IMR-90 (cell line): ENCODE measurements at regions not wholly inside any gene's neighbourhood (a gene's known extent, or its start where the extent isn't known, plus 50 kb on each side); places are given as distances from the start of the nearest gene placed in this dataset.

Experiments used
- POLR2A ChIP-seq: IDR thresholded peaks from 2 replicates; pipeline ENCODE4 v1.6.1; 2012; ENCODE audit warnings: mild to moderate bottlenecking, low read depth, low read length
- RFX5 ChIP-seq: IDR thresholded peaks from 2 replicates; pipeline ENCODE4 v1.8.0; 2012; ENCODE audit warnings: low read depth, mild to moderate bottlenecking, low read length, moderate library complexity
- TF ChIP-seq, protein P1 (sequence below): conservative IDR thresholded peaks from 2 replicates; pipeline ENCODE4 v1.5.1; 2012; ENCODE audit warnings: mild to moderate bottlenecking, low read depth, low read length, improper control_type of control experiment
- TF ChIP-seq, protein P2 (sequence below): fragments of 150-350 bp; IDR thresholded peaks from 2 replicates; pipeline ENCODE4 v1.6.1; 2016; ENCODE audit warnings: low read depth, mild to moderate bottlenecking, low read length, moderate library complexity, borderline replicate concordance

DNA sequence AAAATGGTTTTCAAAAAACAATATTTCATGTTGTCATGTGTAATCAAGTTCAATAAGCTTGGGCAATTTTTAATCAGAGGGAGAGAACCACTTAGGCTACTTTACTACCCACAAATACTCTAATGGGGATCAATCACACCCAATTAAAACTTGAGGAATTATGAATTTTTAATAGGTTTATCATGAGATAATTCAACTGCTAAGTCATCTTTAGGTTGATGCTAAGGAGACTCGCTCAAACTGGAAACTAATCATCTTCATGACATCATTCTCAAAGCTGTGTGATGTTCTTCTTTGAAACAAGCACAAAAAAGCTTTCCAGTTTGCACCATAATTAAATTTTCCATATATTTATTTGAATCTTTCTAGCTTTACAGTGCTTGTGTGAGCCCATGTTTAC is 867.5 kb downstream of the MAT2B start:
- TF ChIP-seq, protein P1, sequence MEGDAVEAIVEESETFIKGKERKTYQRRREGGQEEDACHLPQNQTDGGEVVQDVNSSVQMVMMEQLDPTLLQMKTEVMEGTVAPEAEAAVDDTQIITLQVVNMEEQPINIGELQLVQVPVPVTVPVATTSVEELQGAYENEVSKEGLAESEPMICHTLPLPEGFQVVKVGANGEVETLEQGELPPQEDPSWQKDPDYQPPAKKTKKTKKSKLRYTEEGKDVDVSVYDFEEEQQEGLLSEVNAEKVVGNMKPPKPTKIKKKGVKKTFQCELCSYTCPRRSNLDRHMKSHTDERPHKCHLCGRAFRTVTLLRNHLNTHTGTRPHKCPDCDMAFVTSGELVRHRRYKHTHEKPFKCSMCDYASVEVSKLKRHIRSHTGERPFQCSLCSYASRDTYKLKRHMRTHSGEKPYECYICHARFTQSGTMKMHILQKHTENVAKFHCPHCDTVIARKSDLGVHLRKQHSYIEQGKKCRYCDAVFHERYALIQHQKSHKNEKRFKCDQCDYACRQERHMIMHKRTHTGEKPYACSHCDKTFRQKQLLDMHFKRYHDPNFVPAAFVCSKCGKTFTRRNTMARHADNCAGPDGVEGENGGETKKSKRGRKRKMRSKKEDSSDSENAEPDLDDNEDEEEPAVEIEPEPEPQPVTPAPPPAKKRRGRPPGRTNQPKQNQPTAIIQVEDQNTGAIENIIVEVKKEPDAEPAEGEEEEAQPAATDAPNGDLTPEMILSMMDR: no peak
- TF ChIP-seq POLR2A (no peak), RFX5 (no peak)
- TF ChIP-seq, protein P2, sequence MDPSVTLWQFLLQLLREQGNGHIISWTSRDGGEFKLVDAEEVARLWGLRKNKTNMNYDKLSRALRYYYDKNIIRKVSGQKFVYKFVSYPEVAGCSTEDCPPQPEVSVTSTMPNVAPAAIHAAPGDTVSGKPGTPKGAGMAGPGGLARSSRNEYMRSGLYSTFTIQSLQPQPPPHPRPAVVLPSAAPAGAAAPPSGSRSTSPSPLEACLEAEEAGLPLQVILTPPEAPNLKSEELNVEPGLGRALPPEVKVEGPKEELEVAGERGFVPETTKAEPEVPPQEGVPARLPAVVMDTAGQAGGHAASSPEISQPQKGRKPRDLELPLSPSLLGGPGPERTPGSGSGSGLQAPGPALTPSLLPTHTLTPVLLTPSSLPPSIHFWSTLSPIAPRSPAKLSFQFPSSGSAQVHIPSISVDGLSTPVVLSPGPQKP: no peak
